ENCODE measurements at regions not wholly inside any gene's neighbourhood (a gene's known extent, or its start where the extent isn't known, plus 50 kb on each side); places are given as distances from the start of the nearest gene placed in this dataset.
A peak's percentile ranks its signal among the peaks of the same experiment; 100 is the strongest.
"Not testable (repeated sequence)": the region's sequence is repeated elsewhere in the genome, so short reads cannot be mapped to it uniquely, and the experiment has no call there.

DNA sequence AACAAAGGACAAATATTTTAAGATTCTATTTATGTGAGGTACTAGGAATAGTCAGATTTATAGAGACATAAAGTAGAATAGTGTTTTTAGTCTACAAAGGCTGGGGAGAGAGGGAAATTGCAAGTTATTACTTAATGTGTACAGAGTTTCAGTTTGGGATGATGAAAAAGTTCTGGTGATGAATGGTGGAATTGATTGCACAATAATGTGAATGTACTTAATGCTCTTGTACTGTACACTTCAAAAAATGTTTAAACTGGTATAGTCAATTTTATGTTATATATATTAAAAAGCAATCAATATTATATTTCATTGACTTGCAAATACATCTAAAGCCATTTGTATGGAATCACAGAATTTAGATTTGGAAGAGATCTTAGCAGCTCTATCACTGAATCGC is 213.4 kb downstream of the PPP1R3A start:
- no peak for DNase-seq

DNA sequence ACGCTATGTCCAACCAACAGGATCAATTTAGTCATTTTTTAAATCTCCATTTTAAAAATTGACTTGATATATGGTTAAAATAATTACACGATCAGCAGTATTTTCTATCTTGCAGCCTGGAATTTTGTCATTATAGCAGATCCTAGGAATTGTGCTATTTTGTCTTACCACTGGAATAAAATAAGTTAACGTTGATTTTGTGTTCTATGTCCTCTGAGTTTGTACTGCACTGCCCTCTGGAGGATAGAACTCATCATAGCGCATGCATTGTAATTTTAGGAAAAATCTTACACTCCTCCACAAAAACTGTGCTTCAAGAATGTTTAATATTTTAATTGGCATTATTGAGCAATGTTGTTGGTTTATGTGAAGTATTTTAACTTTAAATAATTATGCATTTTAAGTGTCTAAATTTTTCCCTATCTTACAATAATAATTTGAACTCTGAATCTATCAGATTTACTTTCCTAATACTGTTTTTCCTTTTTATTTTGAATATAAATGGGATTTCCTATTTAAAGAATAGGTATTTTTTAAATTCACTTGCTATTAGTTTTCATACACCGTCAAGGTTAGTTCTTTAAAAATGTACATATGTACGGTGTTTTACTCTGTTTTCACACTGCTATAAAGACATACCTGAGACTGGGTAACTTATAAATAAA is 220.1 kb downstream of the PPP1R3A start:
- DNase-seq, result peak; percentile 66

DNA sequence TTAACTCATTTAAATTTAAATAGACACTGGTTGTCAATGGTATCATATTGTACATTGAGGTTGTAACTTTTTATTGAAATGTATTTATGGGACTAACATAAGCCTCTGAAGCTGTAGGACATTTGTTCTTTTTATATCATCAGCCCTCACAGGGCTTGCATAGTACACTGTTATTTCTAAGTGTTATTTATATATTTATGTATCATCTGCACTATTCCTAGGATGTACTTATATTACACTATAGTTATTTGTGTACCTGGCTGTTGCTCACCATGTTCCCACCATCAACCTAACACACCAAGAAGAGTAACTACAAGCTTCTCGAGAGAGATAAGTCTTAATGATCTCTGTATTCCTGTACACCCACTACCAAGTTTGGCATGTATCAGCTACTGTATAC is 224.7 kb downstream of the PPP1R3A start:
- no peak for DNase-seq

DNA sequence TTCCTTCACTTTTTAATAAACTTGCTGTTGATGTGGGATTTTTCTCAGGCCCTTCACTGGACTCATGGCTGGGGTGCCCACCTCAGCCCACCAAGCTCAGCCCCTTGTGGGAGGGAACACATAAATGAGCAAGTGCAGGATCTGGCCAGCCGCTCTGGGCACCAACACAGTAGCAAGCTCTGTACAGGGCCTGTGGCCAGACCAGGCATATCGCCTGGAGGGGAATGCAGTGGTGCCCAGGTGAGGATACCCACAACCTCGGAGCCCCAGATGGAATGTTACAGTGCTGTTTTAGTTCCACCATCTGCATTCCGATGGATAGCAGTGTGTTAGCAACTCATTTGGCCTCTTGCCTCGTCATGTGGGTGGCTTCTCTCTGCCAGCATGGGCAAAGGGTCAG is 234.6 kb downstream of the PPP1R3A start:
- DNase-seq, result no peak

DNA sequence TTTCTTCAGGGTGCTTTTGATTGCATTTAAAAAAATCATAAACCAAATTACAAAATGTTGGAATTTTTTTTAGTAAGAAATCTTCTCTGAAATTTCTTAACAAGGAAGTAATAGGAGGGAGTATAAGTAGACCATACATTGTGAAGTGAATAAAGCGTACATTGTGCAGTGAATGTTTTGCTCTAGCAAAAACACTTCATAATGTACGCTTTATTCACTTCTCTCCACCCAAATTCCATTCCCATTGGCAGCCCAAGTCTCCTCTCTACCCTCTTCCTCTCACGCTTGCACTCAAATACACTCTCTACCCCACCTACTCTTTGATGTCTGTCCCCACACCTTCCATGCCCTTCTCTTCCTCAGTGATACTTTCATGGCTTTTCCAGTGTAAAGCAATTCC is 241.0 kb downstream of the PPP1R3A start:
- no peak for DNase-seq

DNA sequence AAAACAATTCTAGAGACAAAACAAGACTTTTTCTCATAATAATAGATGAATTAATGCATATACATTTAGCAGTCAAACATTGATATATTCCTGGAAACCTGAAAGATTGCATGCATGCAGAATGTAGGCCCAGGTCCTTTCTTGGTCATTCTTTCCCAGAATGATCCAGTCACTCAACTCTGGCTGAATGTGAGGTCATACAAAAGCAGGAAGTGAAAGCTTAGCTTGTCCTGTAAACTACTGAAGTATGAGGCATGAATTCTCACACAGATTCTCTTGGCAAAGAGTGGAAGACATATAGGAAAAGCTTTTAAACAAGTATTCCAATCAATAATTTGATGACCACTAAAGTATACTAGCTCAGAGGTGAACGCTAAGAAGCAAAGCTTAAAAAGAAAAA is 253.9 kb downstream of the PPP1R3A start:
- DNase-seq, result no peak

DNA sequence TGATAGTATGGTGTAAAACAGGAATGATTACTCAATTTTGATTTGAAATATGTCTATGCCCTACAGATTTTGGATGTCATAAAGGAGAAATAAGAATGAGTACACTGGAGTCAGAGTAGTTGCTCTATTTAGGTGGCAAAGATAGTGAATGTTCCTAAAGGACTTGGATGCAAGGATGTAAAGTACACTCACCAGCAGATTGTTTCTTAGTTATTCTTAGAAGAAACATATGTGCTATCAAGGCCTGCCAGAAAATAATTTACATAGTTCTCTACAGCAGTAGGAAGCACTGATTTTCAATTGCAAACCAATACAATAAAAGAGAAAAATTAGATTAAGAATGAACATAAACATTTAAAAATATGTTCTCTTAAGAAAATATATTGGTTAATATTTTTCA is 259.4 kb downstream of the PPP1R3A start:
- no peak for DNase-seq

DNA sequence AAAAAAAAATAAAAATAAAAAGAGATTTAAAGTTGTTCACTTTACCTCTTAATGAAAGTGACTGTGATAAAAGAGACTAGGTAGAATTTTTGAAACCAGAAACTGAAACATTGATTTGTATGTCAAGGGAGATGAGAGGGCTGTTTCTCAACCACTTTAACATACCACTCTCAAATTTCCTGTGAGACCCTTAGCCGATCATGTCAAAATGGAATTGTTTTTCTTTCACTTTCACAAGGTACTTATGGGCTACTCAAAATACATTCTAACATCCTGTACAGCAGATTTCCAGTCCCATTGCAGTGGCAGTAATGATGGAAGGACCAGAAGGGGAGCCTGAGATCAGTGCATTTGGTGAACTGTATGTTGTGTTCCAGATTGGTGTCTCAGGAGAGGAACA is 261.2 kb downstream of the PPP1R3A start:
- DNase-seq, result no peak

DNA sequence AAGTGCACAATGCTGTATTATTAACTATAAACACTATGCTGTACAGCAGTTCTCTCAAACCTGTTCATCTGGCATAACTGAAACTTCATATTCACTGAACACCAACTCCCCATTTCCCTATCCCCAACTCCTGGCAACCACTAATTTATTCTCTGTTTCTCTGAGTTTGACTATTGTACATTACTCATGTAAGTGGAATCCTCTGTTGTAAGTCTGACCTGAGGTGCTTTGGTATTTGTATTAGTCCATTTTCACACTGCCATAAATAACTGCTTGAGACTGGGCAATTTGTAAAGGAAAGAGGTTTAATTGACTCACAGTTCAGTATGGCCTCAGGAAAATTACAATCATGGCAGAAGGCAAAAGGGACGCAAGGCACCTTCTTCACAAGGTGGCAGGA is 266.3 kb downstream of the PPP1R3A start:
- DNase-seq, result peak; percentile 0

DNA sequence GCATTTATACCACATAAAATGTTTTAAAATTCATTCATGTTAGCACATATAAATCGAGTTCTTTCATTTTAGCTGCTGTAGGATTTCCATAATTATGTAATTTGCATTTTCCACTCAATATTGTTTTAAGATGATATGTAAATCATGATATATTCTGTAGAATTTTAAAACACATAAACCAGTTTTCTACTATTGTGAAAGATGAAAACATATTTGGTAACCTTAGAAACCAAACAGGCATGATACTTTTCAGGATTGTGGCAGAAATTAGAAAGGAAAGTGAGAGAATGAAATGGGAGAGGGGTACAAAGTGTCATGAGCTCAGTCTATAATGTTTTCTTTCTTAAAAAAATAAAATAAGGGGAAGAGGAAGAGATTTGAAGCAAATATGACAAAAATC is 269.3 kb downstream of the PPP1R3A start:
- DNase-seq, result no peak

DNA sequence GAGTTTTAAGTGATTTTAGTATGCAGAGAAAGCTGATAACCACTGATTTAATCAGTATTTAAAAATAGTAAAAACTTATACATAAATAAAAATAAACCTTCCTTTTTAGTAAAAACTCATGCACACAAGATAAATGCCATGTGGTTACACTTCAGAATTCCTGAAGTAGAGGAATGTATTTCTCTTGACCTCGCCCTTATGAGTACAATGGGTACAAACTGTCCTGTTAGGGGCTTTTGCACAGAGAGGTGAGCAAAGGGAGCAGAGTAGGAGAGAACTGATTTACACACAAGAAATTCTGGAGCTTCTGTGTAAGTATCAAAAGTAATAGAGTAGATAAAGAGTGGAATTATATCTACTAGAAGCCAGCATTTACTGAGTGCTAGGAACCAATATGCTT is 279.6 kb downstream of the PPP1R3A start:
- DNase-seq, result no peak

DNA sequence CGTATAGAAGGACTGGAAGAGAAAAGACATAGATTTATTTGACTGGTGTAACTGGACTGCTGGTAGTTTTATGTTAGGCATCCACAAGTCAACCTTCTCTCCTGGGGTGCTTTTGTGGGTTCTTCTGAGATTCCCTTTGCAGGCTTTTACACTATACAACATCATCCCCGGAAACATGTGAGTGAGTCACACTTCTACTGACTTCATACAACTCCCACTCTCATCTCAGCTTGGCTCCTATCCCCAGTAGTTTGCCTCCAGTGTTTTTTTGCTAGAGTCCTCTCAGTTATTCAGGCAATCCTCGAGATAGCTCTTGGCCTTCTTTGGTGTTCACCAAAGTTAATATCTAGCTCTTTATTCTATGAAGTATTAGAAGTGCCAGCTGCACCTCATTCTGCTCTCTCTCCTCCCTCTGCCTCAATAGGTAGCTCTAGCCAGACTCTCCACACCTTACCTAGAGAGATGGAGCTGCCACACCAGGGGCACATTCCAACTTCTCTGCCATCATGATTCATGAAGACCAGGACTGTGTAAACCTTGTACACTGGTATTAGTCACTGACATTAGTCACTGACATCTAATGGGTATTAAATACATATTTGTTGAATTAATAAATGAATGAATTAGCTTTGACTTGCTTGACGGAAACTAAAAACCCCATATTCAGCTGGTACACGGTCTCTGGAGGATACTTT is 281.9 kb downstream of the PPP1R3A start:
- DNase-seq, result no peak

DNA sequence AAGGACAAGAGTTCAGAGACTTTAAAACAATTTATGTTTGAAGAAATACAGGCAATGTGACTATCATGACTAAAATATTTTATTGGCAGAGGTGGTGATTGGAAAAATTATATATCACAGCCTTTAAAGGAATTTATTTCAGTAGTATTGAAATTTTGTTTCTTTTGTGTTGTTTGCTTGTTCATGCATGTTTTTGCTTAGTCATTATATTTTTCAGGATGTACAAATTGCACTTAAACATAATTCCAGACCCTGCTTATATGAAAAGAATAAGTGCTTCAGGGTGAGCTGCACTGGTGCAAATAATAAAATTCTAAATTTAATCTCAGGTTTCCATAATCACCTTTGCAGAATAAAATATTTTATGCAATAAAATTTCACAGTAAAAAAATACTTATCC is 283.3 kb downstream of the PPP1R3A start:
- no peak for DNase-seq

DNA sequence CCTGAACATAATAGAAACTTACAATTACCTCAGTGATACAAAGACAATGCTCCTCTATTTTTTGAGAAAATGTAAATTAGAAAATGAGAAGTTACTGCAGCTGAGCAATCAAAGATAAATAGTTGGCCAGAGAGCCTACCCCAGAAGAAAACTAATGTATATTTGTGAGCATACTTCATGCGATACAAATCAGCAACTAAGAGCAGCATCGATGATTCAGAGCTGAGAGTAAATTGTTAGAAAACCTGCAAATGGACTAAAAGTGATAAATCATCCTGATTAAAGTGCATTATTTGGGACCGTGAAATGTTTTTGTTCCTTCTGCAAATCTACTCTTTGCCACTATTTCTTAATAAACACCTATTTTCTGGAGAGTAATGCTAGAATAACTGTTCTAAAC is 285.7 kb downstream of the PPP1R3A start:
- no peak for DNase-seq

DNA sequence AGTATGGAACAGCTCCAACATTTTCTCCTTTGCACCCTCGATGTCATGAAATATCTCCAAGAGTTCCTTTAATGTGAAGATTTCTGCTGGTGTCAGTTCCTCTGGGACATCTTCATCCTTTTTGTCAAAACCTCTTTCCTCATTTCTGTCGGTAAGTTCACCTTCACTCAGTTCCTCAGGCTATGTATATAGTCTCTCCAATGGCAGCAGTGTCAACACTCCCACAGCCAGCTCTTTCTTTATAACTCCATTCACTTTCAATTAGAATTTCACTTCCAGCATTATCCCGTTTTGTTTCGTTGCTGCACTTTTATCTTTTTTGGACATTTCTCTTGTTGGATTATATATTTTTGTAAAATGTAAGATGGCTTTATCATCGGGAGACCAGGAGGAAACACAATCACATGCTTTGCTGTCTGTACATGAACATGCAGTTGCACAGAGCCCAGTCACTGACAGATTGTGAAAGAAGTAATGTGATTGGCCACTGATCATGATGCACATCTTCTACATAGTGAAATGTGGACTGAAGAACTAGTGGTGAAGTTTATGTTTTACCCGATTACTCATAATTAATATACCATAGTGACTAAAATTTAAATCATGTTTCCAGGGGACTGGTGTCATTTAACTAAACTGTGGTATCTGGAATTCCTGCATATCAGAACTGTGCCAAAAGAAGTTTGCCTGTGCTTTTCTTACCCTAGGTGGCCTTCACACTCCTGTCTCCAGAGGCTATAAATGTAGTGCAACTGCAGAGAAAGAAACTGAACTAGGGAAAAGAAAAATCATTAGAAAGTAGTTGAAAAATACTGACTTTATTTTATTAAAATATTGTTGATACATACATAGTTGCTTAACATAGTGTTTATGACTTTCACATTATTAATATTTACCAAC is 289.6 kb downstream of the PPP1R3A start:
- no peak for DNase-seq

DNA sequence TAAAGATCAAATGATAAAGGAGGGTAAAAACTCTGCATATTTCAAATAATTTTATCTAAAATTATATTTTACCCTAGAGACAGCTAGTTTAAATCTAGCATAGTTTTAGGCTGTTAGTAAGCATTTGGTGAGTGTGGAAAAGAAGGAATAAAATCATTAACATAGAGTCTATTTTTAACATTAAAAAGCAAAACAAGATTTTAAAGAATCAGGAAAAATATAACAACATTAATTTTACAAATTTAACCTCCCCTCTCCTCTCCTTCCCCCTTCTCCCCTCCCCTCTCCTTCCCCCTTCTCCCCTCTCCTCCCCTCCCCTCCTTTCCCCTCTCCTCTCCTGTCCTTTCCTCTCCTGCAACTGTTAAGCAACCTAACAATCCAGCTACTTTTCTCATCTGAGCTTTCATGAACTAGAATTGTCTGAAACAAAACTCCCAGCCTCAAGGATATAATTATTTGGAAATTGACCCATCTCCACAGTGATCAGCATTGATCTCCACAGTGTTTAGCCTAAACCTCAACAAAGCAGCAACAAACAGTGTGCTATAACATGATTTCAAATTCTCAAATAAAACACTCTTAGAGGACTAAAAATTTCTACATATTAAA is 293.2 kb downstream of the PPP1R3A start:
- no peak for DNase-seq

DNA sequence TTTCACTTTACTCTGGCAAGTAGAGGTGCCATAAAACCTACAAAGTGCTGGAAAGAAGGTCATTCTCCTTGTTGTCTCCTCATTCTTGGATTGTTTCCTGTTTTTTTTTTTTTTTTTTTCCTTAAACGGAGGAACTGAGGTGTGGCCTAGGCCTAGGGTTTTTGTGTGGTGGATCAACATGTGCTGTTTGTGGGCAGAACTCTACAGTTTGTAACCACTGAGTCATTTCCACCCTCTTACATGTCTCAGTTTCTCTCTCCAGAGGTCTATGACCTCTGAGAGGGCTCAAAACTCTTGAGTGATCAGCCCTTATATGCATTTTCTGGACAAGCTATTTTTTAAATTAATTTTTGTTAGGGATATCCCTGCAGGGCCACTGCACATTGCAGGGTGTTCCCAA is 296.0 kb downstream of the PPP1R3A start:
- no peak for DNase-seq

DNA sequence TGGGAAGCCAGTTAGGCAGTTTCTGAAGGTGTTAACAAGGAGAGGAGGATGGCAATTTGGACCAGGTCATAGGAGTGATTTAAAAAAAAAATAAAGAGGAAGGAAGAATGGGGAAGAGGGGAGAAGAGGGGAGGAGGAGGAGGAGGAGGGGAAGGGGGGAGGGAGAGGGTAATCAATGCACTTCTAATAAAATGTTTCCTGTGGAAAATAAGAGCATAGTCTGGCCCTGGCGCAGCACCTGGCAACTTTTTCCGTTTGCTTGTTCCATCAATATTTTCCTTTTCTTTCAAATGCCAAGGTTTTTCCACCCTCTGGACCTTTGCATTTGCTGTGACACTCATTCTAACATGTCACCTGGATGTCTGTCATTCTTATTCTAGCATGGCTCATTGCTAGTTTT is 308.2 kb downstream of the PPP1R3A start:
- no peak for DNase-seq

DNA sequence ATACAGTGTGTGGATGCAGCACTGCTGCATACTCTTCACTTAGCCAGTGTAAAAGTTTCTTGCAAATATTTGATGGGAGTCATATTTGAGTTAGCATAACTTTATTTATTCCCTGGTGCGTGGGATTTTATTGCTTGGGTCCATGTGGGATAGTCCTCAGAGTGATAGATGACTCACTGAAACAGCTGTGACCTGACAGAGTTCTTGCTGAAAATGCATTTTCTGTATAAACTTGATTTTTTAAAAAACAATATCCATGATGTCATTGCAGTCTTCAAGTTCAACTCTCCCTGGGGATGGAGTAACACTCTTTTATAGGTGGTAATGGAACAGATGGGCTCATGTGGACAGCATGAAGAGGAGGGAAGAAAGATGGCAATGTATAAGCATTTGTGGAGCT is 310.0 kb downstream of the PPP1R3A start:
- DNase-seq, result no peak

DNA sequence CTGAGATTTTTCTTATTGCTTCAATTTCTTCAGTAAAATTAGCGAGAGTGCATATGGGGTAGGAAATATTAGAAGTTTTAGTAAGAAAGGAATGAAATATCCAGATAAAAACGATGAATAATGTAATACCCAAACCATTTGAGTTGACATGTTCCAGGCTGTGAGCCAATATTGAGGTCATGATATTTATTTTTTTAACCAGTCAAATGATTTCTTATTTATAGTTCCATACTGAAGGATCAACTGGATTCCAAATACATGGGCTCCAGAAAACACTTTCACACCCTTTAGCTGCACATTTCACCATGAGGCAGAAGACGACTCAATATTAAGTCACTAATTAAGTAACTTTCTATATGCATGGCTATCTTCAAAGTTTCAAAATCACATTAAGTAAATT is 312.5 kb downstream of the PPP1R3A start:
- DNase-seq, result no peak

DNA sequence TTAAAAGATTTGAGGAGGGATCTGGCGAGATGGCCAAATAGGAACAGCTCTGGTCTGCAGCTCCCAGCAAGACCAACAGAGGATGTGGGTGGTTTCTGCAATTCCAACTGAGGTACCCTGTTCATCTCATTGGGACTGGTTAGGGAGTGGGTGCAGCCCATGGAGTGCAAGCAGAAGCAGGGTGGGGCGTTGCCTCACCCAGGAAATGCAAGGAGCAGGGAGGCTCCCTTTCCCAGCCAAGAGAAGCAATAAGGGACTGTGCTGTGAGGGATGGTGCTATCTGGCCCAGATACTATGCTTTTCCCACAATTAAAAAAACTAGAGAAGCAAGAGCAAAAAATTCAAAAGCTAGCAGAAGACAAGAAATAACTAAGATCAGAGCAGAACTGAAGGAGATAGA is 318.4 kb downstream of the PPP1R3A start:
- DNase-seq, result not testable (repeated sequence)

DNA sequence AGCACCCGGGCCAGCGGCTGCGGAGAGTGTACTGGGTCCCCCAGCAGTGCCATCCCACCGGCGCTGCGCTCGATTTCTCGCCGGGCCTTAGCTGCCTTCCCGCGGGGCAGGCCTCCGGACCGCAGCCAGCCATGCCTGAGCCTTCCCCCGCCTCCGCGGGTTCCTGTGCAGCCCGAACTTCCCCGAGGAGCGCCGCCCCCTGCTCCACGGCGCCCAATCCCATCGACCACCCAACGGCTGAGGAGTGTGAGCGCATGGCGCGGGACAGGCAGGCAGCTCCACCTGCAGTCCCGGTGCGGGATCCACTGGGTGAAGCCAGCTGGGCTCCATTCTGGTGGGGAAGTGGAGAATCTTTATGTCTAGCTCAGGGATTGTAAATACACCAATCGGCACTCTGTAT is 325.4 kb downstream of the PPP1R3A start:
- DNase-seq, result not testable (repeated sequence)

DNA sequence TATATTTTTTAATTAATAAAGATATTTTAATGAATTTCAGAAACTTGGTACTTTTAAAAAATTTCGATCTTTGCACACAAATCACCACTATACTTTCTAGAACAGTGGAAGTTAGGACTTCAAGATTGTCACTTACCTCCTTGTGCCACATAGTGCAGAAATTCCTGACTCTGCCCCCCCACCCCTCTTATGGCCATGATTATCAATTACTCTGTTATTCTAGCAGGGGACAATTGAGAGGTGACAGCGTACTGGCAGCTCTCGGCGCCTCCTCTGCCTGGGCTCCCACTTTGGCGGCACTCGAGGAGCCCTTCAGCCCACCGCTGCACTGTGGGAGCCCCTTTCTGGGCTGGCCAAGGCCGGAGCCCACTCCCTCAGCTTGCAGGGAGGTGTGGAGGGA is 325.9 kb downstream of the PPP1R3A start:
- DNase-seq, result not testable (repeated sequence)

DNA sequence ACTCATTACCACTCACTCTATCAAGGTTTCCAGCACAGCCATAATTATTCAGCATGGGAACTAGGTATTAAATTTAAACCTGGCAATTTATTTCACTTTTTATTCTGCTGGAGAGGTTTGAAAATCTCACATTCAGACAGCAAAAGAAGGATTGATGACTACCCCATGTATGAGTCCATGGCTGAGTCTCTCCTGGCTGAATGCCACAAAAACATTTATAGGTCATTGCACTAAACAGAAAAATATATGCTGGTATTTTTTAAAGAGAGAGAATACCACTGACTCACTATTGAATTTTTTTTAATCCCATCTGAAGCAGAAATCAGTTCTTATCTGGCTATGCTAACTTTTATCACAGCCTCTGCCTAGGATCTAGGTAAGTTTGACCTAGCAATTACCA is 336.3 kb downstream of the PPP1R3A start:
- DNase-seq, result no peak
